ENCODE measurements at regions not wholly inside any gene's neighbourhood (a gene's known extent, or its start where the extent isn't known, plus 50 kb on each side); places are given as distances from the start of the nearest gene placed in this dataset.

- no peak overlapping the region for H2AFZ ChIP-seq (ENCODE audit: low read depth, low read length)
- no peaks in the 10 kb centered on the region for H3K36me3 Mint-ChIP-seq (ENCODE audit: low read depth, unreplicated experiment)
- H3K4me2 ChIP-seq (ENCODE audit: low read length) = peak overlapping the region; percentile 44
- H3K9me3 ChIP-seq (ENCODE audit: insufficient read depth, low read depth, low read length) = no peaks in the 10 kb centered on the region
- peaks cover 8% of the 10 kb centered on the region for H3K4me1 Mint-ChIP-seq (ENCODE audit: low read depth, unreplicated experiment)
- no peak for TF ChIP-seq EZH2 (IDR thresholded peaks at IDR 0.05; ENCODE audit: insufficient read depth, low read length)
- no peak for TF ChIP-seq CTCF (IDR thresholded peaks at IDR 0.05; ENCODE audit: insufficient read depth, low read depth, low read length)
- no peak overlapping the region for H3K4me3 Mint-ChIP-seq (ENCODE audit: unreplicated experiment)
- H3K36me3 ChIP-seq (ENCODE audit: insufficient read depth, low read length) = no peaks in the 10 kb centered on the region
- FAIRE-seq (peak; percentile 32), DNase-seq (ENCODE audit: low read depth) (peak; percentile 50)
- no peak overlapping the region for H3K27ac Mint-ChIP-seq (ENCODE audit: unreplicated experiment)
- H3K9ac ChIP-seq (ENCODE audit: low read length) = no peak overlapping the region
- H3K79me2 ChIP-seq (ENCODE audit: insufficient read depth, low read length) = no peaks in the 10 kb centered on the region
- H4K20me1 ChIP-seq (ENCODE audit: insufficient read depth, low read length) = no peaks in the 10 kb centered on the region
- H3K4me3 ChIP-seq (ENCODE audit: insufficient read depth, low read depth, low read length) = no peak overlapping the region
- H3K27ac ChIP-seq (ENCODE audit: low read depth, low read length) = peak overlapping the region; percentile 34
- no peaks in the 10 kb centered on the region for H3K27me3 ChIP-seq (ENCODE audit: insufficient read depth, low read length)
- H3K4me1 ChIP-seq (ENCODE audit: insufficient read depth, low read length) = peaks cover 14% of the 10 kb centered on the region
- no peaks in the 10 kb centered on the region for H3K9me3 Mint-ChIP-seq (ENCODE audit: unreplicated experiment)
- H3K27me3 Mint-ChIP-seq (ENCODE audit: low read depth, unreplicated experiment) = no peaks in the 10 kb centered on the region
Observed at GRCh38 chr7:22610951-22611757, 111.2 kb upstream of the STEAP1B start.

GRCh38 chr7:22610263-22610662 is 110.3 kb upstream of the STEAP1B start:
- no peaks in the 10 kb centered on the region for H3K9me3 ChIP-seq (ENCODE audit: insufficient read depth, low read depth, low read length)
- no peak overlapping the region for H2AFZ ChIP-seq (ENCODE audit: low read depth, low read length)
- no peaks in the 10 kb centered on the region for H3K9me3 Mint-ChIP-seq (ENCODE audit: unreplicated experiment)
- no peak overlapping the region for H3K4me3 ChIP-seq (ENCODE audit: insufficient read depth, low read depth, low read length)
- no peaks in the 10 kb centered on the region for H3K36me3 Mint-ChIP-seq (ENCODE audit: low read depth, unreplicated experiment)
- FAIRE-seq = no peak
- H3K27me3 ChIP-seq (ENCODE audit: insufficient read depth, low read length) = no peaks in the 10 kb centered on the region
- no peaks in the 10 kb centered on the region for H4K20me1 ChIP-seq (ENCODE audit: insufficient read depth, low read length)
- no peaks in the 10 kb centered on the region for H3K27me3 Mint-ChIP-seq (ENCODE audit: low read depth, unreplicated experiment)
- H3K4me1 ChIP-seq (ENCODE audit: insufficient read depth, low read length) = peaks cover 14% of the 10 kb centered on the region
- H3K4me3 Mint-ChIP-seq (ENCODE audit: unreplicated experiment) = no peak overlapping the region
- H3K79me2 ChIP-seq (ENCODE audit: insufficient read depth, low read length) = no peaks in the 10 kb centered on the region
- TF ChIP-seq EZH2 (IDR thresholded peaks at IDR 0.05; ENCODE audit: insufficient read depth, low read length) (no peak), CTCF (IDR thresholded peaks at IDR 0.05; ENCODE audit: insufficient read depth, low read depth, low read length) (no peak)
- no peak overlapping the region for H3K9ac ChIP-seq (ENCODE audit: low read length)
- no peaks in the 10 kb centered on the region for H3K36me3 ChIP-seq (ENCODE audit: insufficient read depth, low read length)
- peak overlapping the region; percentile 23 for H3K4me2 ChIP-seq (ENCODE audit: low read length)
- H3K4me1 Mint-ChIP-seq (ENCODE audit: low read depth, unreplicated experiment) = peaks cover 8% of the 10 kb centered on the region
- peak overlapping the region; percentile 34 for H3K27ac ChIP-seq (ENCODE audit: low read depth, low read length)
- no peak overlapping the region for H3K27ac Mint-ChIP-seq (ENCODE audit: unreplicated experiment)
- no peak for DNase-seq (ENCODE audit: low read depth)

GRCh38 chr7:22607180-22607579 is 107.2 kb upstream of the STEAP1B start:
- no peak for FAIRE-seq
- no peak for DNase-seq (ENCODE audit: low read depth)
- H3K9me3 Mint-ChIP-seq (ENCODE audit: unreplicated experiment) = peaks cover 5% of the 10 kb centered on the region

More at GRCh38 chr7:22607180-22607579, 107.2 kb upstream of the STEAP1B start:
- TF ChIP-seq EZH2 (IDR thresholded peaks at IDR 0.05; ENCODE audit: insufficient read depth, low read length) (no peak), CTCF (IDR thresholded peaks at IDR 0.05; ENCODE audit: insufficient read depth, low read depth, low read length) (no peak)
- H3K4me1 ChIP-seq (ENCODE audit: insufficient read depth, low read length) = peaks cover 22% of the 10 kb centered on the region
- Mint-ChIP-seq H3K27ac (ENCODE audit: unreplicated experiment) (no peak overlapping the region), H3K27me3 (ENCODE audit: low read depth, unreplicated experiment) (peaks cover 2% of the 10 kb centered on the region), H3K4me3 (ENCODE audit: unreplicated experiment) (no peak overlapping the region), H3K4me1 (ENCODE audit: low read depth, unreplicated experiment) (peaks cover 3% of the 10 kb centered on the region), H3K36me3 (ENCODE audit: low read depth, unreplicated experiment) (no peaks in the 10 kb centered on the region)
- no peak overlapping the region for H3K4me2 ChIP-seq (ENCODE audit: low read length)
- H3K27me3 ChIP-seq (ENCODE audit: insufficient read depth, low read length) = no peaks in the 10 kb centered on the region
- no peak overlapping the region for H3K27ac ChIP-seq (ENCODE audit: low read depth, low read length)
- H3K4me3 ChIP-seq (ENCODE audit: insufficient read depth, low read depth, low read length) = no peak overlapping the region
- H3K9ac ChIP-seq (ENCODE audit: low read length) = no peak overlapping the region
- no peaks in the 10 kb centered on the region for H3K9me3 ChIP-seq (ENCODE audit: insufficient read depth, low read depth, low read length)
- no peaks in the 10 kb centered on the region for H3K79me2 ChIP-seq (ENCODE audit: insufficient read depth, low read length)
- H3K36me3 ChIP-seq (ENCODE audit: insufficient read depth, low read length) = no peaks in the 10 kb centered on the region
- H4K20me1 ChIP-seq (ENCODE audit: insufficient read depth, low read length) = no peaks in the 10 kb centered on the region
- H2AFZ ChIP-seq (ENCODE audit: low read depth, low read length) = no peak overlapping the region
